GM19452 (cell line): ENCODE measurements at regions not wholly inside any gene's neighbourhood (a gene's known extent, or its start where the extent isn't known, plus 50 kb on each side); places are given as distances from the start of the nearest gene placed in this dataset.

Source experiments
- ATAC-seq: cut with Tn5 transposase; IDR thresholded peaks from one replicate; pipeline ENCODE4 v1.9.1; 2021; ENCODE audit not compliant: unreplicated experiment

GRCh38 chr2:120828066-120828465 is 92.4 kb downstream of the GLI2 start:
- no peak for ATAC-seq

GRCh38 chr2:120828829-120829632 is 93.4 kb downstream of the GLI2 start:
- ATAC-seq: no peak

- ATAC-seq: no peak
Observed at GRCh38 chr2:120829633-120830025, 94.0 kb downstream of the GLI2 start.

GRCh38 chr2:120830096-120830830 is 94.6 kb downstream of the GLI2 start:
- ATAC-seq: no peak

- ATAC-seq: no peak
Observed at GRCh38 chr2:120831086-120831485, 95.4 kb downstream of the GLI2 start.

- no peak for ATAC-seq
Observed at GRCh38 chr2:120831891-120832290, 96.2 kb downstream of the GLI2 start.

- ATAC-seq: no peak
Observed at GRCh38 chr2:120832296-120833070, 96.8 kb downstream of the GLI2 start.

- no peak for ATAC-seq
Observed at GRCh38 chr2:120833127-120833675, 97.5 kb downstream of the GLI2 start.

GRCh38 chr2:120834206-120834605 is 98.5 kb downstream of the GLI2 start:
- ATAC-seq: no peak

- no peak for ATAC-seq
Observed at GRCh38 chr2:120836281-120836680, 100.6 kb downstream of the GLI2 start.

GRCh38 chr2:120840795-120841487 is 105.3 kb downstream of the GLI2 start:
- ATAC-seq: no peak

GRCh38 chr2:120842456-120843439 is 107.1 kb downstream of the GLI2 start:
- ATAC-seq: no peak

GRCh38 chr2:120844070-120844738 is 108.5 kb downstream of the GLI2 start:
- no peak for ATAC-seq

- no peak for ATAC-seq
Observed at GRCh38 chr2:120845277-120845676, 109.6 kb downstream of the GLI2 start.

- ATAC-seq: no peak
Observed at GRCh38 chr2:120846406-120847095, 110.9 kb downstream of the GLI2 start.

- ATAC-seq: no peak
Observed at GRCh38 chr2:120847700-120848321, 112.1 kb downstream of the GLI2 start.

- no peak for ATAC-seq
Observed at GRCh38 chr2:120849278-120849677, 113.6 kb downstream of the GLI2 start.

GRCh38 chr2:120850551-120850950 is 114.9 kb downstream of the GLI2 start:
- ATAC-seq: no peak
